Neural cell (in vitro differentiated cells): ENCODE measurements at regions not wholly inside any gene's neighbourhood (a gene's known extent, or its start where the extent isn't known, plus 50 kb on each side); places are given as distances from the start of the nearest gene placed in this dataset.

Experiments
- H2AFZ ChIP-seq: fragments of 200-600, 300-800 bp; sonication (generic), shearing (Covaris generic); 2 replicates; pipeline ENCODE4 v1.6.0; 2014; ENCODE audit warnings: low read depth, mild to moderate bottlenecking, antibody characterized with exemption, low read length, moderate library complexity
- H3F3A ChIP-seq: fragments of 200-600 bp; shearing (Covaris generic); 2 replicates; pipeline ENCODE4 v1.6.1; 2016; ENCODE audit warnings: mild to moderate bottlenecking, moderate library complexity, mixed read lengths, antibody characterized with exemption, low read length; ENCODE audit not compliant: insufficient read depth, poor library complexity, severe bottlenecking
- H3K27ac ChIP-seq: fragments of 200-600, 300-800 bp; sonication (generic), shearing (Covaris generic); 2 replicates; pipeline ENCODE4 v1.5.1; 2014; ENCODE audit warnings: mild to moderate bottlenecking, low read length, moderate library complexity
- H3K27me3 ChIP-seq: fragments of 300-800, 200-600 bp; sonication (generic), shearing (Covaris generic); 2 replicates; pipeline ENCODE4 v1.6.0; 2014; ENCODE audit warnings: mild to moderate bottlenecking, low read depth, low read length, moderate library complexity; ENCODE audit not compliant: insufficient read depth
- H3K36me3 ChIP-seq: fragments of 300-800, 200-600 bp; sonication (generic), shearing (Covaris generic); 2 replicates; pipeline ENCODE4 v1.5.1; 2014; ENCODE audit warnings: mild to moderate bottlenecking, antibody characterized with exemption, low read length, moderate library complexity; ENCODE audit not compliant: insufficient read depth
- H3K4me2 ChIP-seq: fragments of 300-800, 200-600 bp; sonication (generic), shearing (Covaris generic); 2 replicates; pipeline ENCODE4 v1.6.0; 2014; ENCODE audit warnings: mild to moderate bottlenecking, low read length
- H3K4me3 ChIP-seq: fragments of 300-800, 200-600 bp; sonication (generic), shearing (Covaris generic); 2 replicates; pipeline ENCODE4 v1.5.1; 2014; ENCODE audit warnings: mild to moderate bottlenecking, low read length, moderate library complexity
- H3K79me2 ChIP-seq: fragments of 200-600 bp; shearing (Covaris generic); replicated peaks from 2 replicates; pipeline ENCODE4 v1.6.0; 2014; ENCODE audit warnings: mild to moderate bottlenecking, low read length, moderate library complexity; ENCODE audit not compliant: insufficient read depth
- H3K9ac ChIP-seq: fragments of 300-800, 200-600 bp; sonication (generic), shearing (Covaris generic); 2 replicates; pipeline ENCODE4 v1.6.1; 2016; ENCODE audit warnings: mild to moderate bottlenecking, low read length, mixed read lengths
- H3K9me2 ChIP-seq: fragments of 200-600 bp; shearing (Covaris generic); 2 replicates; pipeline ENCODE4 v1.6.1; 2016; ENCODE audit warnings: mild to moderate bottlenecking, low read length, mixed read lengths; ENCODE audit not compliant: insufficient read depth
- H3K9me3 ChIP-seq: fragments of 200-600, 300-800 bp; sonication (generic), shearing (Covaris generic); 2 replicates; pipeline ENCODE4 v1.6.1; 2016; ENCODE audit warnings: mild to moderate bottlenecking, mixed run types, low read length, moderate library complexity, mixed read lengths
- H4K20me1 ChIP-seq: fragments of 200-600 bp; shearing (Covaris generic); 2 replicates; pipeline ENCODE4 v1.6.1; 2016; ENCODE audit warnings: mild to moderate bottlenecking, mixed run types; ENCODE audit not compliant: insufficient read depth
- EP300 ChIP-seq: fragments of 450-650 bp; conservative IDR thresholded peaks from 2 replicates; pipeline ENCODE4 v1.6.1; 2014; ENCODE audit warnings: antibody characterized with exemption, mild to moderate bottlenecking, moderate library complexity; ENCODE audit not compliant: poor library complexity, severe bottlenecking
- EZH2 ChIP-seq: fragments of 200-600, 300-800 bp; shearing (Covaris generic), sonication (generic); IDR thresholded peaks from 2 replicates; pipeline ENCODE4 v1.6.1; 2014; ENCODE audit warnings: antibody characterized with exemption, low read length, borderline replicate concordance, mild to moderate bottlenecking; ENCODE audit not compliant: insufficient read depth, poor library complexity, severe bottlenecking
- MXI1 ChIP-seq: fragments of 450-650 bp; conservative IDR thresholded peaks from 2 replicates; pipeline ENCODE4 v1.6.1; 2014; ENCODE audit warnings: antibody characterized with exemption, mild to moderate bottlenecking; ENCODE audit not compliant: poor library complexity, severe bottlenecking
- POLR2AphosphoS5 ChIP-seq: IDR thresholded peaks from 2 replicates; pipeline ENCODE4 v1.6.1; 2012
- RAD21 ChIP-seq: fragments of 450-650 bp; conservative IDR thresholded peaks from 2 replicates; pipeline ENCODE4 v1.6.1; 2014; ENCODE audit warnings: antibody characterized with exemption, mild to moderate bottlenecking, moderate library complexity
- REST ChIP-seq: IDR thresholded peaks from 2 replicates; pipeline ENCODE4 v1.6.1; 2012; ENCODE audit warnings: borderline replicate concordance
- SMC3 ChIP-seq: fragments of 450-650 bp; conservative IDR thresholded peaks from 2 replicates; pipeline ENCODE4 v1.6.1; 2014; ENCODE audit warnings: antibody characterized with exemption, mild to moderate bottlenecking, moderate library complexity; ENCODE audit not compliant: poor library complexity
- TAF1 ChIP-seq: IDR thresholded peaks from 2 replicates; pipeline ENCODE4 v1.6.1; 2012; ENCODE audit warnings: low read depth
- TF ChIP-seq, protein P1 (sequence below): fragments of 450-650 bp; IDR thresholded peaks from 2 replicates; pipeline ENCODE4 v1.5.1; 2014; ENCODE audit warnings: antibody characterized with exemption, mild to moderate bottlenecking, moderate library complexity; ENCODE audit not compliant: poor library complexity, severe bottlenecking

- Histone ChIP-seq H3K4me2 (no peak overlapping the region), H3K27me3 (no peaks in the 10 kb centered on the region), H3K79me2 (no peaks in the 10 kb centered on the region), H4K20me1 (no peaks in the 10 kb centered on the region), H3K9ac (no peak overlapping the region), H3K27ac (no peak overlapping the region), H3K4me3 (no peak overlapping the region), H3K36me3 (no peaks in the 10 kb centered on the region), H3K9me2 (no peaks in the 10 kb centered on the region), H3F3A (no peaks in the 10 kb centered on the region), H3K9me3 (no peaks in the 10 kb centered on the region), H2AFZ (no peak overlapping the region)
- no peak for TF ChIP-seq REST
- TF ChIP-seq POLR2AphosphoS5 = no peak
- TF ChIP-seq MXI1 = no peak
- no peak for TF ChIP-seq RAD21
- TF ChIP-seq EZH2 = no peak
- TF ChIP-seq, protein P1, sequence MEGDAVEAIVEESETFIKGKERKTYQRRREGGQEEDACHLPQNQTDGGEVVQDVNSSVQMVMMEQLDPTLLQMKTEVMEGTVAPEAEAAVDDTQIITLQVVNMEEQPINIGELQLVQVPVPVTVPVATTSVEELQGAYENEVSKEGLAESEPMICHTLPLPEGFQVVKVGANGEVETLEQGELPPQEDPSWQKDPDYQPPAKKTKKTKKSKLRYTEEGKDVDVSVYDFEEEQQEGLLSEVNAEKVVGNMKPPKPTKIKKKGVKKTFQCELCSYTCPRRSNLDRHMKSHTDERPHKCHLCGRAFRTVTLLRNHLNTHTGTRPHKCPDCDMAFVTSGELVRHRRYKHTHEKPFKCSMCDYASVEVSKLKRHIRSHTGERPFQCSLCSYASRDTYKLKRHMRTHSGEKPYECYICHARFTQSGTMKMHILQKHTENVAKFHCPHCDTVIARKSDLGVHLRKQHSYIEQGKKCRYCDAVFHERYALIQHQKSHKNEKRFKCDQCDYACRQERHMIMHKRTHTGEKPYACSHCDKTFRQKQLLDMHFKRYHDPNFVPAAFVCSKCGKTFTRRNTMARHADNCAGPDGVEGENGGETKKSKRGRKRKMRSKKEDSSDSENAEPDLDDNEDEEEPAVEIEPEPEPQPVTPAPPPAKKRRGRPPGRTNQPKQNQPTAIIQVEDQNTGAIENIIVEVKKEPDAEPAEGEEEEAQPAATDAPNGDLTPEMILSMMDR = no peak
- TF ChIP-seq EP300 = no peak
- TF ChIP-seq TAF1 = no peak
- TF ChIP-seq SMC3 = no peak
Observed at GRCh38 chr6:15810618-15811017, 147.8 kb upstream of the DTNBP1 start.

DNA sequence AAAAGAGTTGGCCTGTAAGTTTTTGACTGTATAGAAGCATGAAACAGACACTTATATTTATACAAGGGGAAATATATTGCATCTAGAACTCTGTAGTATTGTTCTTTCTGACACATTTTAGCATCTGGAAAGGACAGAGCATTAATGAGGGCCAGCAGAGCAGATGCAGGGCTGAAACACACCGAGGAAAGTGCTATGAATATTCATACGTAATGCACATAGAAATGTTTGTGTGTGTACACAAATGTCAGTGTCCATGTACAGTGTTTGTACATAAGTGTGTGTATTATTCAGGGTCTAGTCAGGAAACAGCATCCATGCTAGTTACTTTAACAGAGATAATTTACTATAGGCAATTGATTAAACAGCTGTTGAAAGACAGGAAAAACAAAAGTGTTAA, 146.5 kb upstream of the DTNBP1 start:
- H3K27me3 ChIP-seq = no peaks in the 10 kb centered on the region
- H3K79me2 ChIP-seq = no peaks in the 10 kb centered on the region
- no peaks in the 10 kb centered on the region for H4K20me1 ChIP-seq
- H3K9ac ChIP-seq = no peak overlapping the region
- H3K9me2 ChIP-seq = no peaks in the 10 kb centered on the region
- no peak overlapping the region for H3K4me2 ChIP-seq
- no peak overlapping the region for H3K4me3 ChIP-seq
- no peaks in the 10 kb centered on the region for H3K9me3 ChIP-seq
- no peaks in the 10 kb centered on the region for H3K36me3 ChIP-seq
- no peak overlapping the region for H3K27ac ChIP-seq
- H2AFZ ChIP-seq = no peak overlapping the region
- no peak for TF ChIP-seq MXI1
- TF ChIP-seq RAD21 = no peak
- no peak for TF ChIP-seq TAF1
- no peak for TF ChIP-seq EZH2
- TF ChIP-seq EP300 = no peak
- no peak for TF ChIP-seq SMC3
- no peak for TF ChIP-seq REST
- H3F3A ChIP-seq = no peaks in the 10 kb centered on the region
